NCI-H345 treated with DMSO at 0.1 percent for 48 hours (cell line): ENCODE measurements at regions not wholly inside any gene's neighbourhood (a gene's known extent, or its start where the extent isn't known, plus 50 kb on each side); places are given as distances from the start of the nearest gene placed in this dataset.
"Not testable (repeated sequence)": the region's sequence is repeated elsewhere in the genome, so short reads cannot be mapped to it uniquely, and the experiment has no call there.

Experiments used
- DNase-seq: peaks from one replicate; lab custom pipeline; 2025; ENCODE audit not compliant: unreplicated experiment; lab: John Stamatoyannopoulos, UW

DNA sequence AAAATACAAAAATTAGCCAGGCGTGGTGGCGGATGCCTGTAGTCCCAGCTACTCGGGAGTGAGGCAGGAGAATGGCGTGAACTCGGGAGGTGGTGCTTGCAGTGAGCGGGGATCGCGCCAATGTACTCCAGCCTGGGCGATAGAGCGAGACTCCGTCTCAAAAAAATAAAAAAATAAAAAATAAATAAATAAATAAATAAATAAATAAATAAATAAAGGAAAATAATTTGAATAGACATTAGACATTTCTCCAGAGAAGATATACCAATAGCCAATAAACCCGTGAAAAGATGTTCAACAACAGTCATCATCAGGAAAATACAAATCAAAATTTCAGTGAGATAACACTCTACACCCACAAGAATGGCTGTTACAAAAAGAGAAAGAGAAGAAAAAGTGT is 1302.4 kb upstream of the GYPC start:
- not testable (repeated sequence) for DNase-seq

DNA sequence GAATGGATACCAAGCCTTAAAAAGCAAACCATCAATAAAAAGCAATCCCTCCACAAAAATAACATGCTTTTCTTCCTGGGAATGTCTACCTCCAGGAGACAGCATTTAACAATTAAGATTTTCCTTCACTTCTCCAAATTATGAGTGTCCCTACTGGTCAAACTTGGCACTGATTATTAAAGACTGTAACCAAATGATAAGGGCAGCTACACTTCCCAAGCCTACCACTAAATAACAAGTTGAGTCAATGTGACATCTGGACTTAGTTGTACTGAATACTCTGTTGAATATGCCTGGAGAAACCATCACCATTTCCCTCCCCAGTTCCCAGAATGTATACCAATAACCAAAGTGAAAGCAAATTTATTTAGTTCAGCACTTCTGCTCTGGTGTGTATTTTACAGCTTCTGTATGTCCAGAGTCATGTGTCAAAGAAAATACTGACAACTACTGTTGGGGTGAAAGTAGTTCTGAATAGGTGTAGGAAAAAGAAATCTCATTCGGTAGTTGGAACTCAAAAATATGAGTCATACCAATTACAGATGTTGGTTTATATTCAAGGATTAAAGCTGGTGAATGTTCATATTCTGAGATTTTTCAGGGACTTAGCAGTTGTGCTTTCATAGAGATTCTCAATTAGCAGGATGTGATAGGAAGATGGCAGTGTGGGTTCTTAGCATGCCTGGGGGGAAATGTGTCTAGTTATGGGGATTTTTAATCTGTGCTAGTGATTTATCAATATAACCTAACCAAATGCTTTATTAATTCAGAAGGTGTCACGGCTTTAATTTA is 1291.6 kb upstream of the GYPC start:
- no peak for DNase-seq

DNA sequence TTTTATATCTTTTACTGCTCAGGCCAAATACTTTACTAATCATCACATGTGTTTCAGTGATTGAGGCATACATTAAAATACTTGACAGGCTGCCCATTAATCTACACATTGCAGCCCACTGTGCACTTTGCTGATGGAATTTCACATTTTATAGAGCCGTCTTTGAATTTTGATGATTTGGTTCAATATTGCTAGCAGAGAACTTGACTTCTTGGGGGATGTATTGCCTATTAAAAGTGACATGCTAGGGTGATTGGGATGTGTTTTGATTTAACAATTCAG is 1291.0 kb upstream of the GYPC start:
- DNase-seq = no peak

DNA sequence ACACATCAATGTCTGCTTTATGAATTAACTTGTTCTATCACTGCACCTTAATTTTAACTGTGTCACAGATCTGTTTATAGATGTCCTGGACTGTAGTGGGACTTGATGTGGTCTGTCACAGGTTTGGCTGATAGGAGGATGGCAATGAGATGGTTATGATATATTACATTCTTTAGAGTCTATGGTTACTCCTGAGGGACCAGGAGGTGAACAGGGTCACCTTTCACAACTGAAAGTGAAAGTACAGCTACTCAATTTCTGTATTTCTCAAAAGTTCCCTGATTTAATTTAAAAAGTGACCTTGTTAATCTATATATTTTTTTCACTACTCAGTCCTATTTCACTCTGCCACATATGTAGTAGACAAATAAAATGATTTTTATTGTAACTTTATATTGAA is 1284.1 kb upstream of the GYPC start:
- DNase-seq = no peak

DNA sequence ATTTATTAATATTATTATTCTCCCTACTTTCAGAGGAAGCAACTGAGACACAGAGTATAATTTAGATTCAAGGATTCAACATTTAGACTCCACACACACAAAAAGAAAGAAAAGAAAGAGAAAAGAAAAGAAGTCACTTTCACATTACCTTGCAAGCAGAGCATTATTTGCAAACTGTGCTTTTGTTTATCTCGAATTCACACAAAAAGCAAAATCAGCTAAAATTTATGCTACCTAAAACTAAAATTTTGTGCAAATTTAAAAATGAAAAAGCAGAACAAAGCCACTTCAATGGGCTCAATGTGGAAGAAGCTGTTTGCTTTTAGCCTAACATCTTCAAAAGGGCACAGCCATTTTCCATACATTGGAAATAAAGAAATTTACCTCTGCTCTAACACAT is 1282.7 kb upstream of the GYPC start:
- DNase-seq = no peak

DNA sequence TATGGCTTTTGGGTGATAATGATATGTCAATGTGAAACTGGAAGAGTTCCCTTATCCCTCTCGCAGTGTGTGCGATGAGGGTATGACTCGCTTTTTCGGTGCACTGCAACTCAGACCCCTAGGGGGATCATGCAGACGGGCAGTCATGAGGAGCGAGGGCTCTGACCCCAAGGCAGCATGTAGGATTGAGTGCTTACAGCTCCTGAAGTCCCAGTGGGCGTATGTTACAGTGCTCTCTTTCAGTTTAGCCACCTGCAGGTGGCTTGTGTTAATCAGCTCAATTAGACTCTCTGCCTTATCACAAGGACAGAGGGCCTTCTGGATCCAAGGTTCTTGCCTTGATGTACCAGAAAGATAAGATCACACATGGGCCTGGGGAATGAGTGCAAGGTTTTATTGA is 1269.9 kb upstream of the GYPC start:
- DNase-seq = no peak

DNA sequence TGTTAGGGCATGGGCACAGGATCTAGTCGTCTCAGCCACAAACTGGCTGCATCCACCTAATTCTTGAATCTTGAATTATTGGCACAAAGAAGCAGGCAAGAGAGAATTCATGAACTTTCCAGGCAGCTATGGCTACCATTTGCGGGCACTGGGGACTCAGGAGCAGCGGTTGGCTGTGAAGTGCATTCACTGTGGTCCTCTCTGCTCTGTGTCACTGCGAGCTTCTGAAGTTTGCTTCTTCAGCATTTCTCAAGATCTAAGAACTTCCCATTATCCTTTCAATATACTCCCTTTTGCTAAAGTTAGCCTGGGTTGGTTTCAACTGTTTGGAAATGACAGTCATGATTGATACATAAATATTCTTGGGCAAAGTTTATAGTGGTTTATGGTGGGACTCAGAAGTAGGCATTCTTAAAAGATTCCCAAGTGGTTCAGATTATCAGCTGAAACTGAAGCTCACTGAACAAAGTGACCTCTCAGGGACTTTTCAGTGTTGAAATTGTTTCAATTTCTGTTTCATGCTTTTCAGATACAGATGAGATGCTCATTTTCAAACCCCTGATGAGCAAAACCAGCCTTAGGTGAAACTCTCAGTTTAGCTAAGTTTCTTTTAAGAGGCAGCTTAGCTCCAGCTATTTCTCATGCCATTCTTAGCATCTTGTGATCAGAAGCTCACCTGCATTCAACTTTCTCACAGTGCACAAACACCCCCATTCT is 1258.3 kb upstream of the GYPC start:
- no peak for DNase-seq

DNA sequence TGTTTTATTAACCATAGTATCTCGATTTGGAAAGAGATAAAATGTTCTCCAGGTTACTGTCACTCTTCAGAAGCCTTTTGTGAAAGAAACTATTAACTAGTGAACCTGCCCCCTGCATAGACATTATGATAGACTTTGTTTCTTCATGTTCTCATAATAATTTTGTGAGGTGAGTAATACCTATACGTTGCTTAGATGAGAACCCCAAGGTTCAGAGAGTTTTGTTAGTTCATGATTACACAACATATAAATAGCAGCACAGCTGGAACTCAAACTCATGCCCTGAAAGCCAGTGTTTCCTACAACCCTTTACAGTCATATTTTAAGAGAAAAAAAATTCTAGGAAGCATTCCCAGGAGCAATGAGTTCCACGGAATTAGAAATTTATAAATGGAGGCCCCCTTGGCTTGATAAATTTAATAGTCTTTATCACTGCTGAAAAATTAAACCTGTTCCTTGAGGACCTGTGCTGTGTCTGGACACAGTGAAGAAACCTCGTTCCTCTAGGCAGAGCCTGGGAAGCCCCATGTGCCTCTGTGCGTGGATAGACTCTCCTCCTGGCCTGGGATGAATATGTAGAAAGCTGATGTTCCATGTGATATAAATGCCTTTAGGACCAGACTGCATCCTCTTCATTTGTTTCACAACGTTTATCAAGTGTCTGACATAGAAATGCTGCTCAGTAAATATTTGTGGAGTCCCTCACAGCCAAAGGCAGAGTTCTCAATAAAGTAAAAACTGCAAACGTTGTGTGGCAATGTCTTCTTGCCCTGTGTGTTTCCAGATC is 1257.0 kb upstream of the GYPC start:
- DNase-seq = no peak

DNA sequence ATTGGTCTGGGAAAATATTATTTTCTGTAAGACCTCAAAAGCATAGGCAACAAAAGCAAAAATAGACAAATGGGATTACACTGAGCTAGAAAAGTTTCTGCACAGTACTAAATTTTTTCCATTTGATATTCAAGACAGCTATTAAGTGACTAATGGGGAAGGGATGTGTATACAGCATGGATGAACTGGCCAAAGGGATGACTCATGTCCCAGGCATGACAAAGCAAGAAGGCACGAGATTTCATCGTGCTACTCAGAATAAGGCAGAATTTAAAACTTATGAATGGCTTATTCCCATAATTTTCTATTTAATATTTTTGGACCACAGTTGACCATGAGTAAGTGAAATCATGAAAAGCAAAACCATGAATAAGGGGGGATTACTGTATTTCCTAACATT is 1250.1 kb upstream of the GYPC start:
- DNase-seq = no peak

DNA sequence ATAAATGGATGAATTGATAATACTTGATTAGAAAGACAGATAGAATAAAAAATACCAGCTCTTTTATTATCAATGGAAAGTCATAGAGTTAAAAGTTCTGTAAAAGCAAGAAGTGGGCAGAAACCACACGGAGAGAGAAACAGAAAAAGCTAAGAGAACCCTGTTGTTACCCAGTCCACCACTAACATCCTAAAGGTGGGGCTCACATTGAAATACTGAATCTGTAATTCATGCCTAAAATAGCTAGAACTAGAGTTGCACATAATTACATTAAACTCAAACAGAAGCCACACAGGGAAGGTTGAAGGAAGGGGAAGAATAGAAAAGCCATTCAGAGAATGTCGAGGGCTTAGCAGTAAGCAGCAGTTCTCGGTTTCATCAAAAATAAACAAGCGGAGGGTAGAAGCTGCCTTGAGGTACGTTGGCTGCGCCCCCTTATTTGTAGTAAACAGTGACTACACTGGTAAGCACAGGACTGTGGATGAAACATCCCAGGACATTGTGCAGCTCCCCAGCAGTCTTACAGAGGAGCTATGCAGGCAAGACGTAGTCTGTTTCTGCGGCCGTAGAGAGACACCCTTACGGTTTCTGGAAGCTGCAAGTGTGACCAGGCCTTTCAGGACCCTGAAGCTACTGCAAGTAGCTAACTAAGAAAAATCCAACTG is 1247.0 kb upstream of the GYPC start:
- DNase-seq = no peak

DNA sequence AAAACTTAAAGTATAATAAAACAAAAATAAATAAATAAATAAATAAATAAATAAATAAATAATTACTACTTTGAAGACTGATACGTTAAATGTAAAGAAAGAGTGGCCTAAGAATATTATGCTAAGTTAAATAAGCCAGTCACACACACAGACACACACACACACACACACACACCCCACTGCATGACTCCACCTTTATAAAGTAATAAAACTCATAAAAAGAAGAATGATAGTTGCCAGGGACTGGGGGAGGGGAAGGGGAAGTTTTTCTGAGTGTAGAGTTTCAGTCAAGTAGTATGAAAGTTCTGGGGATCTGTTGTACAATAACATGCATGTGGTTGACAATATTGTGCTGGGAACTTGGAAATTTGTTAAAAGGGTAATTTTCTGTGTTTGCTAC is 1237.5 kb upstream of the GYPC start:
- DNase-seq = no peak

DNA sequence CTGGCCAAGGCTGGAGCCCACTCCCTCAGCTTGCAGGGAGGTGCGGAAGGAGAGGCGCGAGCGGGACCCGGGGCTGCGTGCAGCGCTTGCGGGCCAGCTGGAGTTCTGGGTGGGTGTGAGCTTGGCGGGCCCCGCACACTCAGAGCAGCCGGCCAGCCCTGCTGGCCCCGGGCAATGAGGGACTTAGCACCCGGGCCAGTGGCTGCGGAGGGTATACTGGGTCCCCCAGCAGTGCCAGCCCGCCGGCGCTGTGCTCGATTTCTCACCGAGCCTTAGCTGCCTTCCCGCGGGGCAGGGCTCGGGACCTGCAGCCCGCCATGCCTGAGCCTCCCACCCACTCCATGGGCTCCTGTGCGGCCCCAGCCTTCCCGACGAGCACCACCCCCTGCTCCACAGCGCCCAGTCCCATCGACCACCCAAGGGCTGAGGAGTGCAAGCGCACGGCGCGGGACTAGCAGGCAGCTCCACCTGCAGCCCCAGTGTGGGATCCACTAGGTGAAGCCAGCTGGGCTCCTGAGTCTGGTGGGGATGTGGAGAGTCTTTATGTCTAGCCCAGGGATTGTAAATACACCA is 1233.7 kb upstream of the GYPC start:
- DNase-seq = not testable (repeated sequence)

DNA sequence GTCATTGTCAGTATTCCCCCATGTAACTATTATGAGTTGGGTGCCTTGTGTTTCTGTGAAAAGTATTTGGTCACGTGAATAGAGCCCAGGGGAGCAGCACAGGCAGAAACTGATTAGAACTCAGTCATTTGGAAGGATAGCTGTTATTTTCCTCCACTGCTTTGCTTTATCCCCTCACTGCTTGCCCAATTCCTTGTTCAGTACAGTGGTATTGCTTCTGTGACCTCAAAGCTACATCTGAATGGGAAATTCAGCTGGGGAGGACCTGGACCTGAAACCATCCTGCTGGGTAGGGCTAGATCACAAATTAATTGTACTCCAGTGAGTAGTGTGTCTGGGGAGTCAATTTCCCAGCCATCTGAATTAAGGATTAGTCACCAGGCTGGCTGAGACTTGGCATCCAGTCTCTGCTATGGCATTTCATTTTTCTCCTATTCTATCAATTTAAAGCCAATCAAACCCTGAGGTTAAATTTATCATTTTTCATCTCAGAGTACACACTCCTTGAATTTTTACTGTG is 1231.6 kb upstream of the GYPC start:
- DNase-seq = no peak

DNA sequence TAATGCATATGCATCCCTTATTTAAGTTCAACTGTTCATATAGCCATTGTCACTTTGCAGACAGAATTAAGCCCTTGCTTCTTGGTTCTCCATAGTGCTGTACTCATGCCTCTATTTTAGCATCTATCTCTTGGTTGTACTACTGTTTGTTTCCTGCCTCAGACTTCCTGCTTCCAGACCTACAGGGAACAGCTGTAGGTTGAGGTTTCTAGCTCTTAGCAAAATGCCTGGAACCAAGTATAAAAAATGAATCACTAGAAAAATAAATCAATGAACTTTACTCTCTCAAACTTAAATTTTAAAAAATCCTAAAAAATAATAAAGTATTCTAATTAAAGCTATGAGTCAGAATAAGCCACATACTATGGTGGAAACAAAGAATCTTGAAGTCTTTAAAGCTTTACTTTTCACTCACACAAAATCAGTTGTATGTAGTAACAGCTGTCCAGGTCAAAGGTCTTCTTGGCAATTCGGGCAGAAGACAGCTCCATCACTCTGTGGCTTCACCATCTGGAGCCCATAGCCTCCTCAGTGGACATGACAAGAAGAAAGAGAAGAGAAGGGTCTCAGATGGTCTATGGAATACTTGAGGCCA is 1228.1 kb upstream of the GYPC start:
- no peak for DNase-seq

DNA sequence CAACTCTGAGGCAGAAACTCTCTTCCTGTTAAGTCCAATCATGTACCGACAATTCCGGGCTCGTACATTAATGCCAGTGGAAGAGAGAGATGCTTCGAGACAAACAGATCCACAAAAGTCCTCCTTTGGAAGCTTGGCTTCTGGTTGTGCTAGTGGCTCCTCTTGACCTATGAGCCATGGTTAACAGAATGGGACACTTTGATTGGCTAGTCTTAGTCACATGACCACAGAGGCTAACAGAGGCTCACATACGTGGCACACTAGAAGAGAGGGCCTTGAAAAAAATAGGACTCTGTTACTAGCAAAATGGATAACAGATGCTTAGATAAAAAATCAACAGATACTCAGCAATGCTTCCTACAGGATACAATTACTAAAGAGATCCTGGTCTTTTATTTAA is 1211.9 kb upstream of the GYPC start:
- DNase-seq = no peak

DNA sequence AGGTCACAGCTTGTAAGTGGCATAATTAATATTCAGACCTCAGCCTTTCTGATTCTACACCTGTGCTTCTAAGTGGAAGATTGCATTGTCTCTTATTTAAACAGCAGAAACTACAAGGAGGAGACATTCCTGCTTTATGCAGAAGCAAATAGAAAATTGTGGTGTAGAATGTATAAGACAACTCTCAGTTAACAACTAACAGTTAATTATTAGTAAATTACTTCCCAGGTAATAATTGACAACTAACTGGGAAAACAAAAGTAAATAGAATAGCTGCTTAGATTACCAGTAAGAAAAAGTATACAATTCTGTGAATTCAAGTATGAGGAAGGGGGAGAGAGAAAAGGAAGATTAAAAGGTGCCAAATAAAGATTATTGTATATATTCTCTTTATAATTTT is 1210.5 kb upstream of the GYPC start:
- DNase-seq = no peak

DNA sequence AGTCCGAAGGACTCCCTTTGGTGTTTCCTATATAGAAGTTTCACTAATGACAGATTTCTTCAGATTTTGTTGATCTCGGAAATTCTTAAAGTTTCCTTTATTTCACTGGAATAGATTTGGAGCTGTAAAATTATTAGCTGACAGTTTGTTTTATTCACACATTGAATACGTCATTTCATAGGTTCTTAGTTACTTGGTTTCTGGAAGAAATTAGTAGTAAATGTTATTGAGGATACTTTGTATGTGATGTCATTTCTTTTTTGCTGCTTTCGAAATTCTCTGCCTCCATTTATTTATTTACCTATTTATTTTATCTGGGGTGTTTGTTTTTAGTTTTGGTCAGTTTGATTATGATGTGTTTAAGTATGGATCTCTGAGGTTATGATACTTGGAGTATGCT is 1205.9 kb upstream of the GYPC start:
- DNase-seq = no peak

DNA sequence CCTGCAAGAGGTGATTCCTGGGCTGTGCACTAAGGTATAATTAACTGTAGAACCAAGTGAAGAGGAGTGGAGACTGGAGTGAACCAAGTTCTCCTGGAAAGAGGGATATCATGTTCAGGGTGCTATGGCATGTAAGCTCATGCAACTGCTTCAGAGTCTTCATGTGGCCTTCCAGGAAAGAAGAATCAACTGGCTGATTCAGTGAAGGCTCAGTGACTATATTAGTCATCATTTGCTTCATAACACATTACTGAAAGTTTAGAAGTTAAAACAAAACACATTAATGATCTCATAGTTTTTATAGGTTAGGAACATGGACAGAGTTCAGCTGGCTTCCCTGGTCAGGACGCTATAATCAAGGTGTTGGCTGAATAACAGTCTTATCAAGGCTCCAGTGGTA is 1200.8 kb upstream of the GYPC start:
- no peak for DNase-seq

DNA sequence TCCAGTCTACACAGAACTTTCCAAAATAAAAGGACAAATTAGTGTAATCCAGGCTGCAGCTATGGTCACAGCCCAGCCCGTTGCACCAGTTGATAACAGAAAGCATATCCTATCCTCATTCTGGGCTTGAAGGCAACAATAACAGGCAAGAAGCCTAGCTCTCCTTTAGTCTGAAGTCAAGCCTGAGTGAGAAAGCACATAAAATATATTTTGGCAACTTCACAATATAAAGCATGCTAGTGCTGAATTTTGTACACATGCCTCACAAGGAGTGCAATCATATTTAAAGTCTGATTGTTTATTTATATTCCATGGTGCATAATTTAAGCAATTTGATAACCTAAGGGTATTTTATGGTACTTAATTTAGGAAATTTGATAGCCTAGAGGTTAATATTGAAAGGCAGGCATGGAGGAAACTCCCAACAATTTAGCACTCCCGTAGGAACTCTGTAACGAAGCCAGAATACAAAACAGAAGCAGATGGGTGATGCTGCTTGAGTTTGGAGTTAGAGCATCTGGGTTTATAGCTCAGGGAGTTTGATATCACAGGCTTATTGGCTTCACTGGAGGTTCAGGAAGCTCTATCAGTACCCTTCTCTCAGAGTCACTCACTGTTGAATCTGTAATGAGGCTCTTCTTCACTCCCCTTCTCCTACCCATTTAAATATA is 1199.1 kb upstream of the GYPC start:
- no peak for DNase-seq

DNA sequence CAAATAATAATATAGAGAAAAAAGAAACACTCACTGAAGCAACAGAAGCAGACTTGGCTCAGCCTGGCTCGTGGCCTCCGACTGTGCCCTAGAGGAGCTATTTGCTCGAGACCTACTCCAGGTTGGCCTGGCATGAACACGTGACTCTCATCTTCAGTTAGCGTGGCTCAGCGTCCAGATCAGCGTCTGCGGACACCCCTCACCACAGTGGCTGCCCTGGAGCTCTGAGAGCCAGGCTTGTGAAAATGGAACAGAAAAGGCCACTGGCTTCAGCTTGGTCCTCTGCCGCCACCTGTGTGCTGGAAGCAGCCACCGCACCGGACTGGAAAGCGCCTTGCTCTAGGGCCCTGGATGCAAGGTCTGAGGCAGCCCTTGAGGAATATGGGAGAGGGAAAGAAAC is 1184.0 kb upstream of the GYPC start:
- DNase-seq = no peak
